Caco-2 (cell line): ENCODE measurements at regions not wholly inside any gene's neighbourhood (a gene's known extent, or its start where the extent isn't known, plus 50 kb on each side); places are given as distances from the start of the nearest gene placed in this dataset.

Experiments
- BruUV-seq: library from RNA; stranded (reverse); fragments of 400-500 nt; replicated peaks from 2 replicates; lab custom pipeline; 2021; lab: Mats Ljungman, UMichigan
- CTCF ChIA-PET: fragments of 300-600 bp; sonication (Branson Sonifier 250); formaldehyde crosslinking; loops from one replicate; lab custom pipeline; 2022; ENCODE audit warnings: antibody characterized with exemption; lab: Charles Lee
- POLR2A ChIA-PET: fragments of 300-600 bp; sonication (Branson Sonifier 250); formaldehyde crosslinking; loops from one replicate; lab custom pipeline; 2022; ENCODE audit warnings: antibody characterized with exemption; lab: Charles Lee
- DNase-seq, 2 experiments: peaks; one replicate each; pipeline versions ENCODE4 v3.0.0 to v3.0.0-alpha.2; 2020 to 2022
- H3K27me3 ChIP-seq: replicated peaks from 2 replicates; pipeline ENCODE4 v1.6.0; 2011; ENCODE audit warnings: low read length; ENCODE audit not compliant: control insufficient read depth, insufficient read depth
- H3K36me3 ChIP-seq: 2 replicates; pipeline ENCODE4 v1.5.1; 2011; ENCODE audit warnings: low read length; ENCODE audit not compliant: control insufficient read depth, insufficient read depth
- H3K4me1 ChIP-seq: fragments of 250-450 bp; sonication (Bioruptor Pico); 2 replicates; pipeline ENCODE4 v1.5.1; 2020; ENCODE audit warnings: mild to moderate bottlenecking
- H3K4me3 ChIP-seq: 2 replicates; pipeline ENCODE4 v1.5.1; 2011; ENCODE audit warnings: low read depth, mild to moderate bottlenecking, control low read depth, low read length
- H3K9me3 ChIP-seq: fragments of 250-450 bp; sonication (Bioruptor Pico); 2 replicates; pipeline ENCODE4 v1.5.1; 2020; ENCODE audit warnings: mild to moderate bottlenecking, moderate library complexity
- H3K27ac Mint-ChIP-seq: one replicate; pipeline ENCODE4 v1.8.0; 2022; ENCODE audit warnings: mixed read lengths; ENCODE audit not compliant: unreplicated experiment
- H3K27me3 Mint-ChIP-seq: one replicate; pipeline ENCODE4 v1.8.0; 2022; ENCODE audit warnings: mixed read lengths; ENCODE audit not compliant: insufficient read depth, unreplicated experiment
- H3K36me3 Mint-ChIP-seq: one replicate; pipeline ENCODE4 v1.8.0; 2022; ENCODE audit warnings: mild to moderate bottlenecking, mixed read lengths; ENCODE audit not compliant: insufficient read depth, unreplicated experiment
- H3K4me1 Mint-ChIP-seq: one replicate; pipeline ENCODE4 v1.8.0; 2022; ENCODE audit warnings: low read depth, mixed read lengths; ENCODE audit not compliant: unreplicated experiment
- H3K4me3 Mint-ChIP-seq: one replicate; pipeline ENCODE4 v1.8.0; 2022; ENCODE audit warnings: mild to moderate bottlenecking, moderate library complexity, mixed read lengths; ENCODE audit not compliant: unreplicated experiment
- H3K9me3 Mint-ChIP-seq: one replicate; pipeline ENCODE4 v1.8.0; 2022; ENCODE audit warnings: mixed read lengths; ENCODE audit not compliant: unreplicated experiment
- CTCF ChIP-seq, 2 experiments: fragments of 200-600 bp in 1 of 2; IDR thresholded peaks; 1 replicate in 1 of 2; 2 replicates in 1 of 2; pipeline versions ENCODE4 v1.5.1 to v1.8.0; 2011 to 2022; ENCODE audit warnings: antibody characterized with exemption in 1 of 2, control low read depth in 1 of 2, inconsistent platforms in 1 of 2, low read depth in 1 of 2, low read length in 1 of 2, mild to moderate bottlenecking in 1 of 2, moderate library complexity in 1 of 2; ENCODE audit not compliant: insufficient read depth in 1 of 2, severe bottlenecking in 1 of 2, unreplicated experiment in 1 of 2
- intact Hi-C: fragments of 100-400 bp; cut with micrococcal nuclease; formaldehyde crosslinking; loops from one replicate; pipeline ENCODE4 v1.10.0; 2022; ENCODE audit not compliant: unreplicated experiment

GRCh38 chr7:15805891-15806290 is 119.4 kb upstream of the MEOX2 start:
- BruUV-seq, result no TSS peak
- intact Hi-C loops, result no loop called here
- CTCF ChIA-PET, result no interaction called here
- Mint-ChIP-seq H3K36me3 (no peaks in the 10 kb centered on the region), H3K9me3 (peaks cover 10% of the 10 kb centered on the region), H3K4me3 (no peak overlapping the region), H3K4me1 (no peaks in the 10 kb centered on the region), H3K27me3 (no peaks in the 10 kb centered on the region), H3K27ac (no peak overlapping the region)
- no peak overlapping the region for H3K4me3 ChIP-seq
- no peaks in the 10 kb centered on the region for H3K27me3 ChIP-seq
- no peaks in the 10 kb centered on the region for H3K4me1 ChIP-seq
- no peak for DNase-seq
- TF ChIP-seq CTCF (IDR thresholded peaks at IDR 0.05; ENCODE audit: insufficient read depth in 1 of 2, low read depth in 1 of 2, low read length in 1 of 2, severe bottlenecking in 1 of 2, unreplicated experiment in 1 of 2), result no peak
- no peaks in the 10 kb centered on the region for H3K9me3 ChIP-seq
- no peaks in the 10 kb centered on the region for H3K36me3 ChIP-seq
- POLR2A ChIA-PET, result no interaction called here

- Mint-ChIP-seq H3K9me3 (no peaks in the 10 kb centered on the region), H3K36me3 (no peaks in the 10 kb centered on the region), H3K27ac (no peak overlapping the region), H3K27me3 (no peaks in the 10 kb centered on the region), H3K4me1 (no peaks in the 10 kb centered on the region), H3K4me3 (no peak overlapping the region)
- Histone ChIP-seq H3K9me3 (no peaks in the 10 kb centered on the region), H3K4me1 (no peaks in the 10 kb centered on the region), H3K27me3 (no peaks in the 10 kb centered on the region), H3K36me3 (no peaks in the 10 kb centered on the region), H3K4me3 (no peak overlapping the region)
- POLR2A ChIA-PET, result no interaction called here
- no peak for TF ChIP-seq CTCF (IDR thresholded peaks at IDR 0.05; ENCODE audit: insufficient read depth in 1 of 2, low read depth in 1 of 2, low read length in 1 of 2, severe bottlenecking in 1 of 2, unreplicated experiment in 1 of 2)
- CTCF ChIA-PET, result no interaction called here
- DNase-seq, result no peak
- intact Hi-C loops, result no loop called here
- BruUV-seq, result no TSS peak
These were observed 115.9 kb upstream of the MEOX2 start for GRCh38 chr7:15802425-15802824.

- POLR2A ChIA-PET, result no interaction called here
- intact Hi-C loops, result no loop called here
These were observed 115.1 kb upstream of the MEOX2 start for GRCh38 chr7:15801551-15801950.

More at GRCh38 chr7:15801551-15801950, 115.1 kb upstream of the MEOX2 start:
- no peaks in the 10 kb centered on the region for H3K36me3 ChIP-seq
- no peak overlapping the region for H3K4me3 ChIP-seq
- no peaks in the 10 kb centered on the region for H3K4me1 ChIP-seq
- no peaks in the 10 kb centered on the region for H3K27me3 Mint-ChIP-seq
- no peak for TF ChIP-seq CTCF (IDR thresholded peaks at IDR 0.05; ENCODE audit: insufficient read depth in 1 of 2, low read depth in 1 of 2, low read length in 1 of 2, severe bottlenecking in 1 of 2, unreplicated experiment in 1 of 2)
- no peak overlapping the region for H3K27ac Mint-ChIP-seq
- H3K27me3 ChIP-seq, result no peaks in the 10 kb centered on the region
- H3K9me3 Mint-ChIP-seq, result no peaks in the 10 kb centered on the region
- CTCF ChIA-PET, result no interaction called here
- no peak for DNase-seq
- no peaks in the 10 kb centered on the region for H3K36me3 Mint-ChIP-seq
- no TSS peak for BruUV-seq
- H3K4me3 Mint-ChIP-seq, result no peak overlapping the region
- no peaks in the 10 kb centered on the region for H3K9me3 ChIP-seq
- H3K4me1 Mint-ChIP-seq, result no peaks in the 10 kb centered on the region
